GM18867 (cell line): ENCODE measurements at regions not wholly inside any gene's neighbourhood (a gene's known extent, or its start where the extent isn't known, plus 50 kb on each side); places are given as distances from the start of the nearest gene placed in this dataset.
"Not testable (repeated sequence)": the region's sequence is repeated elsewhere in the genome, so short reads cannot be mapped to it uniquely, and the experiment has no call there.

Experiments
- ATAC-seq: cut with Tn5 transposase; IDR thresholded peaks from one replicate; pipeline ENCODE4 v1.9.1; 2021; ENCODE audit warnings: mild to moderate bottlenecking, moderate library complexity; ENCODE audit not compliant: unreplicated experiment

- ATAC-seq, result no peak
These were observed 300.6 kb downstream of the PPP4R3C start for GRCh38 chrX:27162496-27162895.

GRCh38 chrX:27156921-27157320, 306.2 kb downstream of the PPP4R3C start:
- ATAC-seq, result not testable (repeated sequence)

- no peak for ATAC-seq
These were observed 326.8 kb downstream of the PPP4R3C start for GRCh38 chrX:27136325-27136724.

- ATAC-seq, result no peak
These were observed 330.3 kb downstream of the PPP4R3C start for GRCh38 chrX:27132862-27133261.

- ATAC-seq, result not testable (repeated sequence)
These were observed 376.0 kb downstream of the PPP4R3C start for GRCh38 chrX:27087176-27087575.

GRCh38 chrX:27086237-27086636, 376.9 kb downstream of the PPP4R3C start:
- ATAC-seq, result no peak

DNA sequence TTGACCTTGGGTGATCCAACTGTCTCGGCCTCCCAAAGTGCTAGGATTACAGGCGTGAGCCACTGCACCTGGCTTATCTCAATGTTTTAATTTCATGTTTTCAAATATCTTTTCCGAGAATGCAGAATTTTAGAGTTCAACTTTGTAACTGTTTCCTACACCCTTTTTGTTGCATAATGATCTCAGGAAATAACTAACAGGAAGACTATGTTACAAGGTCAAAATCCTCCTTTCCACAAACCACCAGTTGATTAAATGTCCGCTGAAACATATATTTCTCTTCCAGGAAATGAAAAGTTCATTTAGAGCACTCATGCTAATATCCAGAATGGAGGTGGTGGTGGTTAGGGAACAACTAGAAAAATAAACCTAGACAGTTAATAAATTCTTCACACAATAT, 377.8 kb downstream of the PPP4R3C start:
- ATAC-seq, result no peak

- no peak for ATAC-seq
These were observed 384.8 kb downstream of the PPP4R3C start for GRCh38 chrX:27078371-27078770.

DNA sequence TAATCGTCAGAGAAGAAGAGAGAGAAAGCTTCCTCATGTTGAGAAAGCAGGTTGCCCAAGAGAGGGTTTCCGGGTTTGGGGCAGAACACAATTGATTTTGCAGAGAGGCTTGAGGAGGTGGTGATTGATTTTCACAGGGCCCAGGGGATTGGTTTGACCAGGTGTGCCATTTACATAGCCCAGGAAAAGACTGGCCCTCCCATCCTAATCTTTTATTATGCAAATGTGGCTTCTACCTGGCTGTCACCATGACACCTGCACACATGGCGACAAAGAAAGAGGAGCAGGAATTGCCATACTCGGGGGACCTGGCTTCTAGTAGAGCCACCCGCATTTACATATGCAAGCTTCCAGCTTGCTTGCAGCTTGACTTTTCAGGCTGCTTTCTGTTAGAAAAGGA, 405.3 kb downstream of the PPP4R3C start:
- no peak for ATAC-seq

DNA sequence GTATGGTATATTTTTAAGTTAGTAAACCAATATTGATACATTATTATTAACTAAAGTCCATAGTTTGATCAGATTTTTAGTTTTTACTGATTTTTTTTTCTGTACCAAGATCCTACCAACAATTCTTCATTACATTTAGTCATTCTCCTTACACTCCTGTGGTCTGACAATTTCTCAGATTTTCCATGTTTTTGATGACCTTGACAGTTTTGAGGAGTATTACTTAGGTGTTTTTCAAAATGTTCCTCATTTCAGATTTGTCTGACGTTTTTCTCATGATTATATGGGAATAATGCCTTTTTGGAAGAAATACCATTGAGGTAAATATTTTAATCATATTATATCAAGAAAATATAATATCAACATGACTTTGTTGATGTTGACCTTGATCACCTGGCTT, 423.8 kb downstream of the PPP4R3C start:
- no peak for ATAC-seq

GRCh38 chrX:27008486-27008885, 454.7 kb downstream of the PPP4R3C start:
- no peak for ATAC-seq

- no peak for ATAC-seq
These were observed 463.5 kb downstream of the PPP4R3C start for GRCh38 chrX:26999634-27000033.

DNA sequence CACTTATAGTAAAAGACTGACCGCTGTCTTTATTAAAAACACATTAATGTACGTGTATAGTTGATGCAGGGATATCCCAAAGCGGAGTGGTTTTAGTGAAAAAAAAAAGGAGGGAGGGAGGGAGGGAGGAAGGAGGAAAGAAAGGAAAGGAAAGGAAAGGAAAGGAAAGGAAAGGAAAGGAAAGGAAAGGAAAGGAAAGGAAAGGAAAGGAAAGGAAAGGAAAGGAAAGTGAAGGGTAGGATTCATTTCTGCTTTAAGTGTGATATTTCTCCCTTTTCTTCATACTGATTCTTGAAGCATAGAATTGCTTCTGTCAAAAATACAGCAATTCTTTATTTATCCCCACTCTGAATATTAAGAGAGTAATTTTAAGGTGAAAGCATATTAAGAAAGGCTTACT, 504.9 kb downstream of the PPP4R3C start:
- no peak for ATAC-seq

- ATAC-seq, result no peak
These were observed 509.1 kb downstream of the PPP4R3C start for GRCh38 chrX:26954029-26954428.

GRCh38 chrX:26952213-26952612, 510.9 kb downstream of the PPP4R3C start:
- no peak for ATAC-seq

DNA sequence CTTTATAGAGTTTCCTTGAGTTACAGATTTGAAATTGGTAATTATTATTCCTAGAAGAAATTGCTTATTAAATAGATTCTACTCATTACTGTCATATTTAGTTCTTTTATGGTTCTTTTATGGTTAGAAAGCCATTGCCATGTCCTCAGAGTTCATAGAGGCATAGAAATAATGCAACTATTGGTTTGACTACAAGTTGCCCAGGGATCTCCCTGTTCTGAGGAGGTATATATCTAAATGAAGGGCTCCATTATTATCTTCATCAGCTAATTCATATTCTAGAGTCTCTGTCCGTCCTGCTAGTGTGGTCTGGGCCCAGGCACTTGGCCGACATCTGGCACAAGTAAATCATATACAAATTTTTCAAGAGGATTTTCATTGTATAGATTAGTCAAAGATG, 535.7 kb downstream of the PPP4R3C start:
- ATAC-seq, result no peak

- no peak for ATAC-seq
These were observed 538.1 kb downstream of the PPP4R3C start for GRCh38 chrX:26925088-26925487.

GRCh38 chrX:26922278-26922677, 540.9 kb downstream of the PPP4R3C start:
- no peak for ATAC-seq

GRCh38 chrX:26918631-26919030, 544.5 kb downstream of the PPP4R3C start:
- peak; percentile 56 for ATAC-seq

GRCh38 chrX:26916991-26917390, 546.1 kb downstream of the PPP4R3C start:
- no peak for ATAC-seq

DNA sequence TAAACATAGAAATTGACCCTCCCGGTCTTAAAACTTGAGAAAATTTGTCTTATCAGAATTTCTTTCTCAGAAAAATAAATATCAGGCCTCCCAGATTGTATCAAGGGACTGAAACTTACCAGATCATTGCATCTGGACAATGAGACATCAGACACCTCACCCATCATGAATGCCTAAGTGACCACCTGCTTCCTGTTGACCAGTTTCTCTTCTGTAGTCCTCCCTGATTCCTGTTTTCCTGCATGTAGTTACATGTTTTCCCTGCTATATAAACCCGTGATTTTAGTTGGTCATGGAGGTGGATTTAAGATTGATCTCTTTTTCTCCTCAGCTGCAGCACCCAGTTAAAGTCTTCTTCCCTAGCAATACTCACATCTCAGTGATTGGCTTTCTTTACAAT, 548.1 kb downstream of the PPP4R3C start:
- no peak for ATAC-seq

GRCh38 chrX:26914232-26914631, 548.9 kb downstream of the PPP4R3C start:
- no peak for ATAC-seq

- ATAC-seq, result not testable (repeated sequence)
These were observed 551.4 kb downstream of the PPP4R3C start for GRCh38 chrX:26911785-26912184.

- ATAC-seq, result no peak
These were observed 553.4 kb downstream of the PPP4R3C start for GRCh38 chrX:26909728-26910127.
